ENCODE measurements at regions not wholly inside any gene's neighbourhood (a gene's known extent, or its start where the extent isn't known, plus 50 kb on each side); places are given as distances from the start of the nearest gene placed in this dataset.

GRCh38 chr1:244220410-244220809, 169.3 kb downstream of the ZBTB18 start:
- DNase-seq (ENCODE audit: low spot score), result no peak

- no peak for DNase-seq (ENCODE audit: low spot score)
Measured at GRCh38 chr1:244221991-244222390, 170.9 kb downstream of the ZBTB18 start.

GRCh38 chr1:244224487-244225430, 173.7 kb downstream of the ZBTB18 start:
- DNase-seq (ENCODE audit: low spot score), result no peak

- no peak for DNase-seq (ENCODE audit: low spot score)
Measured at GRCh38 chr1:244226435-244226834, 175.4 kb downstream of the ZBTB18 start.

- no peak for DNase-seq (ENCODE audit: low spot score)
Measured at GRCh38 chr1:244230470-244230869, 179.4 kb downstream of the ZBTB18 start.

- DNase-seq (ENCODE audit: low spot score), result no peak
Measured at GRCh38 chr1:244231193-244231571, 180.1 kb downstream of the ZBTB18 start.

- DNase-seq (ENCODE audit: low spot score), result no peak
Measured at GRCh38 chr1:244231572-244232315, 180.7 kb downstream of the ZBTB18 start.

GRCh38 chr1:244234009-244234643, 183.0 kb downstream of the ZBTB18 start:
- DNase-seq (ENCODE audit: low spot score), result no peak

GRCh38 chr1:244235157-244235556, 184.1 kb downstream of the ZBTB18 start:
- DNase-seq (ENCODE audit: low spot score), result no peak

- DNase-seq (ENCODE audit: low spot score), result no peak
Measured at GRCh38 chr1:244236101-244236500, 185.0 kb downstream of the ZBTB18 start.

- DNase-seq (ENCODE audit: low spot score), result no peak
Measured at GRCh38 chr1:244236721-244237120, 185.6 kb downstream of the ZBTB18 start.

GRCh38 chr1:244237445-244237844, 186.4 kb downstream of the ZBTB18 start:
- DNase-seq (ENCODE audit: low spot score), result no peak

- no peak for DNase-seq (ENCODE audit: low spot score)
Measured at GRCh38 chr1:244239261-244239770, 188.2 kb downstream of the ZBTB18 start.

GRCh38 chr1:244241438-244241837, 190.4 kb downstream of the ZBTB18 start:
- DNase-seq (ENCODE audit: low spot score), result no peak

- DNase-seq (ENCODE audit: low spot score), result no peak
Measured at GRCh38 chr1:244242446-244242845, 191.4 kb downstream of the ZBTB18 start.

- no peak for DNase-seq (ENCODE audit: low spot score)
Measured at GRCh38 chr1:244246334-244246733, 195.3 kb downstream of the ZBTB18 start.

GRCh38 chr1:244248426-244248825, 197.3 kb downstream of the ZBTB18 start:
- DNase-seq (ENCODE audit: low spot score), result no peak

GRCh38 chr1:244252211-244252610, 199.5 kb downstream of the ADSS2 start:
- DNase-seq (ENCODE audit: low spot score), result no peak

- no peak for DNase-seq (ENCODE audit: low spot score)
Measured at GRCh38 chr1:244254467-244254866, 197.2 kb downstream of the ADSS2 start.

- no peak for DNase-seq (ENCODE audit: low spot score)
Measured at GRCh38 chr1:244255426-244255965, 196.2 kb downstream of the ADSS2 start.

GRCh38 chr1:244256086-244256676, 195.5 kb downstream of the ADSS2 start:
- DNase-seq (ENCODE audit: low spot score), result no peak

GRCh38 chr1:244264163-244264562, 187.5 kb downstream of the ADSS2 start:
- no peak for DNase-seq (ENCODE audit: low spot score)

All from H4 (cell line).